ENCODE measurements at regions not wholly inside any gene's neighbourhood (a gene's known extent, or its start where the extent isn't known, plus 50 kb on each side); places are given as distances from the start of the nearest gene placed in this dataset.

DNA sequence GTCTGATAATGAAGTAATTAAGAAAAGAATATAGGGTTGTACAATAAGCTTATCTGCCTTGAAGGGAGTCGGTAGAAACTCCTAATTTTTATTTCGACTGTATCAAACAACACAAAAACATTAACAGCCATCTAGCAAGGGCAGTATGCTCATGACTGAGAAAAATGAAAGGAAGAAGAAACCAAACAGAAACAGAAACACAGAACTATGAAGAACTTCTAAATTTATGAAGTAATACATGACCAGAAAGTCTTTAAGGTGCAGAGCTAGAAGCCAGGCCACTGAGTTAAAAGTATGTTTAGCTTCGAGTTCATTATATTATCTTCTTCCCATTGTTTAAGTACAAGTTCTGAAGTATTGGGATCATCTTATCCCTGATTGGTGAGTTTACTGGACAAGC lies 367.3 kb upstream of the C9orf72 start:
- H3K4me2 ChIP-seq (ENCODE audit: low read length): no peak overlapping the region

DNA sequence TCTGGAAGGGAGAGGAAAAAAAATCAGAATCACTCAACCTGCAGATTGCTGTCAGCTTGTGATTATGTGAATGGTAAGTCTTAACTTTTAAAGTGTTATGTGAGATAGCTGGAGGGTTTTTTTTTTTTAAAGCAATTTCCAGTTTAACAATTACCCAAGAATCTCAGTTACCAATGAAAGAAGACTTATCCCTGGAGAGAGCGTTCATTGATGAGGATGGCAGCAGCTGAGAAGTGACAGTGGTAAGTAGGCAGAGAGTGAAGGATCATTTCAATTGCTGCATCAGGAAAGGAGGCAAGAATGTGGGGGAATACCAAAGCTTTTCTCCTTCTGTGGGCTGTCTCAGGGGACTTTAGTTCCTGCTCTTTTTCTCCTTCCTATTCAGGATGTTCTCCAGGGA lies 370.2 kb upstream of the C9orf72 start:
- Histone ChIP-seq H4K20me1 (ENCODE audit: control insufficient read depth, insufficient read depth, low read depth, low read length) (no peaks in the 10 kb centered on the region), H3K4me2 (ENCODE audit: low read length) (no peak overlapping the region), H3K9me2 (replicated peaks; ENCODE audit: control insufficient read depth, low read length) (no peaks in the 10 kb centered on the region), H3K4me1 (ENCODE audit: control insufficient read depth, low read length) (no peaks in the 10 kb centered on the region), H3K27me3 (ENCODE audit: control insufficient read depth, low read length) (no peaks in the 10 kb centered on the region), H3K27ac (ENCODE audit: low read depth, low read length) (no peak overlapping the region), H3K9me3 (ENCODE audit: control insufficient read depth, insufficient read depth, low read length) (no peaks in the 10 kb centered on the region), H3K4me3 (ENCODE audit: low read length) (no peak overlapping the region), H3K36me3 (ENCODE audit: control insufficient read depth, low read length) (no peaks in the 10 kb centered on the region), H3K79me2 (ENCODE audit: control insufficient read depth, low read length) (no peaks in the 10 kb centered on the region), H3F3A (ENCODE audit: control insufficient read depth, insufficient read depth) (no peaks in the 10 kb centered on the region)
- no peak for TF ChIP-seq EZH2phosphoT487 (IDR thresholded peaks at IDR 0.05; ENCODE audit: borderline replicate concordance, low read length)
- TF ChIP-seq, protein P1, sequence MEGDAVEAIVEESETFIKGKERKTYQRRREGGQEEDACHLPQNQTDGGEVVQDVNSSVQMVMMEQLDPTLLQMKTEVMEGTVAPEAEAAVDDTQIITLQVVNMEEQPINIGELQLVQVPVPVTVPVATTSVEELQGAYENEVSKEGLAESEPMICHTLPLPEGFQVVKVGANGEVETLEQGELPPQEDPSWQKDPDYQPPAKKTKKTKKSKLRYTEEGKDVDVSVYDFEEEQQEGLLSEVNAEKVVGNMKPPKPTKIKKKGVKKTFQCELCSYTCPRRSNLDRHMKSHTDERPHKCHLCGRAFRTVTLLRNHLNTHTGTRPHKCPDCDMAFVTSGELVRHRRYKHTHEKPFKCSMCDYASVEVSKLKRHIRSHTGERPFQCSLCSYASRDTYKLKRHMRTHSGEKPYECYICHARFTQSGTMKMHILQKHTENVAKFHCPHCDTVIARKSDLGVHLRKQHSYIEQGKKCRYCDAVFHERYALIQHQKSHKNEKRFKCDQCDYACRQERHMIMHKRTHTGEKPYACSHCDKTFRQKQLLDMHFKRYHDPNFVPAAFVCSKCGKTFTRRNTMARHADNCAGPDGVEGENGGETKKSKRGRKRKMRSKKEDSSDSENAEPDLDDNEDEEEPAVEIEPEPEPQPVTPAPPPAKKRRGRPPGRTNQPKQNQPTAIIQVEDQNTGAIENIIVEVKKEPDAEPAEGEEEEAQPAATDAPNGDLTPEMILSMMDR (IDR thresholded peaks at IDR 0.05; ENCODE audit: low read depth, low read length, poor library complexity, severe bottlenecking): no peak

More for the DNA sequence above, 367.3 kb upstream of the C9orf72 start:
- no peaks in the 10 kb centered on the region for H3K79me2 ChIP-seq (ENCODE audit: control insufficient read depth, low read length)
- H3K36me3 ChIP-seq (ENCODE audit: control insufficient read depth, low read length): no peaks in the 10 kb centered on the region
- H3K9me3 ChIP-seq (ENCODE audit: control insufficient read depth, insufficient read depth, low read length): no peaks in the 10 kb centered on the region
- TF ChIP-seq, protein P1 (IDR thresholded peaks at IDR 0.05; ENCODE audit: low read depth, low read length, poor library complexity, severe bottlenecking): no peak
- no peak for TF ChIP-seq EZH2phosphoT487 (IDR thresholded peaks at IDR 0.05; ENCODE audit: borderline replicate concordance, low read length)
- H3F3A ChIP-seq (ENCODE audit: control insufficient read depth, insufficient read depth): no peaks in the 10 kb centered on the region
- H3K4me1 ChIP-seq (ENCODE audit: control insufficient read depth, low read length): no peaks in the 10 kb centered on the region
- H3K9me2 ChIP-seq (replicated peaks; ENCODE audit: control insufficient read depth, low read length): no peaks in the 10 kb centered on the region
- H3K27me3 ChIP-seq (ENCODE audit: control insufficient read depth, low read length): no peaks in the 10 kb centered on the region
- no peak overlapping the region for H3K4me3 ChIP-seq (ENCODE audit: low read length)
- H4K20me1 ChIP-seq (ENCODE audit: control insufficient read depth, insufficient read depth, low read depth, low read length): no peaks in the 10 kb centered on the region
- H3K27ac ChIP-seq (ENCODE audit: low read depth, low read length): no peak overlapping the region

DNA sequence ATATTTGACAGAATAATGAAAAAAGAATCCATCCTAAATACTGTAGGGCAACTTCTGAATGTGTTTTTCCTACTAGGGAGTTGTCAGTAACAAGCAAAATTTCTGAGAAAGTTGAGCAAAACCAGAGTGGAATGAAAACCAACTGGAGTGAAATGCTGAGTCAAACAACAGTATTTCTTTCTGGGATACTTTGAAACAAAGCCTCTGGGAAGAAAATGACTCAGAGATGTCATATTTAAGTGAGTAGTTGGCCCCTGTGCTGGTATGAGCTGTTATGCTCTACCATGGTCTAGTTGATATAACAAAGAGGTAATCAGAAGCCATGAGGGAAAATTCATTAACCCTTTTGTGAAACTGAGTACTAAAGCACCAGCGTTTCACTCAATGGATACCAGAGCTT lies 372.1 kb upstream of the C9orf72 start:
- Histone ChIP-seq H3K9me2 (replicated peaks; ENCODE audit: control insufficient read depth, low read length) (no peaks in the 10 kb centered on the region), H3K79me2 (ENCODE audit: control insufficient read depth, low read length) (no peaks in the 10 kb centered on the region), H3K9me3 (ENCODE audit: control insufficient read depth, insufficient read depth, low read length) (no peaks in the 10 kb centered on the region), H3F3A (ENCODE audit: control insufficient read depth, insufficient read depth) (no peaks in the 10 kb centered on the region), H3K4me3 (ENCODE audit: low read length) (no peak overlapping the region), H3K27me3 (ENCODE audit: control insufficient read depth, low read length) (no peaks in the 10 kb centered on the region), H3K4me1 (ENCODE audit: control insufficient read depth, low read length) (no peaks in the 10 kb centered on the region), H3K4me2 (ENCODE audit: low read length) (no peak overlapping the region), H3K27ac (ENCODE audit: low read depth, low read length) (no peak overlapping the region), H3K36me3 (ENCODE audit: control insufficient read depth, low read length) (no peaks in the 10 kb centered on the region), H4K20me1 (ENCODE audit: control insufficient read depth, insufficient read depth, low read depth, low read length) (no peaks in the 10 kb centered on the region)
- TF ChIP-seq, protein P1 (IDR thresholded peaks at IDR 0.05; ENCODE audit: low read depth, low read length, poor library complexity, severe bottlenecking): no peak
- no peak for TF ChIP-seq EZH2phosphoT487 (IDR thresholded peaks at IDR 0.05; ENCODE audit: borderline replicate concordance, low read length)

DNA sequence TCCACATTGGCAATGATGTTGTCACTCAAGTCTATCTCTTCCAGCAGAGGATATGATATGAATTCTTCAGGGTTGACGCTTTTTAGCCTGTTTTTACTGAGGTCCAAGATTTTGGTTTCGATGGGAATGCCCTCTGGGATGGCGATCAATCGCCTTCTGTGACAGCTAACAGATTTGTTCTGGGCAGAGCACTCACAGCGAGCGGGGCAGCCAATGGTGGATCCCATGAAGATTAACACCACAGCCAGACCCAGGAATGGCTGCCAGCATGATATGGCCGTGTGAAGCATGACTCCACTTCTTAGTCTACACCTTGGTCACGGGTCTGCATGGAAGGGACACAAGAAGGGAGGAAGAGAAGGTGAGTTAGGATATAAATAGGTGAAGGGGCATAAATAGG lies 377.1 kb upstream of the C9orf72 start:
- TF ChIP-seq EZH2phosphoT487 (IDR thresholded peaks at IDR 0.05; ENCODE audit: borderline replicate concordance, low read length): no peak
- TF ChIP-seq, protein P1 (IDR thresholded peaks at IDR 0.05; ENCODE audit: low read depth, low read length, poor library complexity, severe bottlenecking): no peak
- no peak overlapping the region for H3K4me2 ChIP-seq (ENCODE audit: low read length)
- H3F3A ChIP-seq (ENCODE audit: control insufficient read depth, insufficient read depth): no peaks in the 10 kb centered on the region
- no peaks in the 10 kb centered on the region for H3K79me2 ChIP-seq (ENCODE audit: control insufficient read depth, low read length)
- no peaks in the 10 kb centered on the region for H3K9me2 ChIP-seq (replicated peaks; ENCODE audit: control insufficient read depth, low read length)
- H3K27me3 ChIP-seq (ENCODE audit: control insufficient read depth, low read length): no peaks in the 10 kb centered on the region
- H3K36me3 ChIP-seq (ENCODE audit: control insufficient read depth, low read length): no peaks in the 10 kb centered on the region
- H4K20me1 ChIP-seq (ENCODE audit: control insufficient read depth, insufficient read depth, low read depth, low read length): no peaks in the 10 kb centered on the region
- no peaks in the 10 kb centered on the region for H3K4me1 ChIP-seq (ENCODE audit: control insufficient read depth, low read length)
- no peaks in the 10 kb centered on the region for H3K9me3 ChIP-seq (ENCODE audit: control insufficient read depth, insufficient read depth, low read length)
- H3K4me3 ChIP-seq (ENCODE audit: low read length): no peak overlapping the region
- no peak overlapping the region for H3K27ac ChIP-seq (ENCODE audit: low read depth, low read length)

All from DOHH2 (cell line).